IMR-90 (cell line): ENCODE measurements at regions not wholly inside any gene's neighbourhood (a gene's known extent, or its start where the extent isn't known, plus 50 kb on each side); places are given as distances from the start of the nearest gene placed in this dataset.

Experiments used
- ATAC-seq: fragments of 200-7000 bp; cut with Tn5 transposase; 2 replicates; pipeline ENCODE4 v1.9.1; 2020; ENCODE audit warnings: low read depth, mild to moderate bottlenecking, moderate library complexity
- BruUV-seq: library from RNA; stranded (reverse); fragments of 400-500 nt; replicated peaks from 2 replicates; lab custom pipeline; 2021; lab: Mats Ljungman, UMichigan
- CTCF ChIA-PET: fragments of 300-600 bp; formaldehyde crosslinking; extraction: SDS; loops from one replicate; lab custom pipeline; 2021; ENCODE audit warnings: antibody characterized with exemption; lab: Yijun Ruan, JAX
- POLR2A ChIA-PET: fragments of 300-600 bp; sonication (Branson Sonifier 250); formaldehyde crosslinking; loops from one replicate; lab custom pipeline; 2022; ENCODE audit warnings: antibody characterized with exemption; ENCODE audit not compliant: unreplicated experiment; lab: Charles Lee
- DNase-seq: peaks from one replicate; pipeline ENCODE4 v3.0.0; 2013
- H2AFZ ChIP-seq: replicated peaks from 2 replicates; pipeline ENCODE3; 2013; ENCODE audit warnings: low read length, mild to moderate bottlenecking; ENCODE audit not compliant: poor library complexity
- H2AK5ac ChIP-seq: 2 replicates; pipeline ENCODE4 v1.6.1; 2013; ENCODE audit warnings: low read depth, low read length, inconsistent platforms
- H2AK9ac ChIP-seq: replicated peaks from 2 replicates; pipeline ENCODE3; 2013; ENCODE audit warnings: mild to moderate bottlenecking, low read depth, low read length, moderate library complexity; ENCODE audit not compliant: poor library complexity
- H2BK120ac ChIP-seq: 2 replicates; pipeline ENCODE4 v1.6.1; 2013; ENCODE audit warnings: low read depth, low read length, inconsistent platforms
- H2BK15ac ChIP-seq: 3 replicates; pipeline ENCODE4 v1.6.1; 2013; ENCODE audit warnings: low read depth, low read length, inconsistent platforms
- H2BK20ac ChIP-seq: 2 replicates; pipeline ENCODE4 v1.6.1; 2013; ENCODE audit warnings: low read depth, mild to moderate bottlenecking, inconsistent platforms, low read length, moderate library complexity
- H2BK5ac ChIP-seq: 2 replicates; pipeline ENCODE4 v1.6.1; 2013; ENCODE audit warnings: mild to moderate bottlenecking, low read depth, low read length, inconsistent platforms; ENCODE audit not compliant: poor library complexity, severe bottlenecking
- H3K14ac ChIP-seq: replicated peaks from 2 replicates; pipeline ENCODE4 v1.6.1; 2013; ENCODE audit warnings: low read depth, low read length, inconsistent platforms
- H3K18ac ChIP-seq: 2 replicates; pipeline ENCODE4 v1.6.1; 2013; ENCODE audit warnings: low read depth, low read length, control low read depth
- H3K23ac ChIP-seq: 2 replicates; pipeline ENCODE4 v1.6.1; 2013; ENCODE audit warnings: low read depth, low read length, inconsistent platforms
- H3K27ac ChIP-seq: 2 replicates; pipeline ENCODE4 v1.5.1; 2013; ENCODE audit warnings: mild to moderate bottlenecking, control low read depth, low read length; ENCODE audit not compliant: insufficient read depth
- H3K27me3 ChIP-seq: 2 replicates; pipeline ENCODE4 v1.6.1; 2013; ENCODE audit warnings: low read length; ENCODE audit not compliant: control insufficient read depth, insufficient read depth
- H3K36me3 ChIP-seq: 2 replicates; pipeline ENCODE4 v1.6.1; 2013; ENCODE audit warnings: low read length, mixed read lengths; ENCODE audit not compliant: control insufficient read depth, insufficient read depth
- H3K4ac ChIP-seq: 2 replicates; pipeline ENCODE4 v1.6.1; 2013; ENCODE audit warnings: low read depth, low read length, inconsistent platforms
- H3K4me1 ChIP-seq: 2 replicates; pipeline ENCODE4 v1.6.1; 2013; ENCODE audit warnings: low read length, mixed read lengths; ENCODE audit not compliant: control insufficient read depth, insufficient read depth
- H3K4me2 ChIP-seq: 2 replicates; pipeline ENCODE4 v1.6.1; 2013; ENCODE audit warnings: low read depth, mild to moderate bottlenecking, control low read depth, low read length, moderate library complexity
- H3K4me3 ChIP-seq: 2 replicates; pipeline ENCODE4 v1.5.1; 2013; ENCODE audit warnings: low read depth, mild to moderate bottlenecking, control low read depth, low read length, moderate library complexity; ENCODE audit not compliant: insufficient read depth
- H3K56ac ChIP-seq: 2 replicates; pipeline ENCODE4 v1.6.1; 2013; ENCODE audit warnings: low read length, inconsistent platforms; ENCODE audit not compliant: insufficient read depth; ENCODE audit errors: extremely low read depth
- H3K79me1 ChIP-seq, 2 experiments: 2 replicates each; pipeline ENCODE4 v1.6.1; 2013; ENCODE audit warnings: low read length in 2 of 2, inconsistent platforms in 1 of 2, low read depth in 1 of 2
- H3K9ac ChIP-seq: 2 replicates; pipeline ENCODE4 v1.6.1; 2013; ENCODE audit warnings: low read depth, low read length, control low read depth
- H3K9me1 ChIP-seq: 2 replicates; pipeline ENCODE4 v1.6.1; 2013; ENCODE audit warnings: low read length, inconsistent platforms; ENCODE audit not compliant: insufficient read depth
- H3K9me3 ChIP-seq: 2 replicates; pipeline ENCODE4 v1.6.1; 2013; ENCODE audit warnings: low read length; ENCODE audit not compliant: control insufficient read depth, insufficient read depth
- H4K20me1 ChIP-seq: 2 replicates; pipeline ENCODE4 v1.6.1; 2013; ENCODE audit warnings: low read length, inconsistent platforms; ENCODE audit not compliant: insufficient read depth
- H4K5ac ChIP-seq: 2 replicates; pipeline ENCODE4 v1.6.1; 2013; ENCODE audit warnings: mild to moderate bottlenecking, low read depth, low read length, control low read depth
- H4K8ac ChIP-seq, 2 experiments: 2 replicates each; pipeline ENCODE4 v1.6.1; 2013; ENCODE audit warnings: low read depth in 2 of 2, low read length in 2 of 2, control low read depth in 1 of 2, inconsistent platforms in 1 of 2
- H4K91ac ChIP-seq: 2 replicates; pipeline ENCODE4 v1.6.1; 2013; ENCODE audit warnings: low read depth, low read length, inconsistent platforms; ENCODE audit not compliant: insufficient read depth
- BHLHE40 ChIP-seq: fragments of 150-350 bp; IDR thresholded peaks from 2 replicates; pipeline ENCODE4 v1.6.1; 2016; ENCODE audit warnings: mild to moderate bottlenecking, low read depth, low read length
- CHD1 ChIP-seq: IDR thresholded peaks from 2 replicates; pipeline ENCODE4 v1.6.1; 2012; ENCODE audit warnings: low read depth, low read length, improper control_type of control experiment
- MAFK ChIP-seq: IDR thresholded peaks from 2 replicates; pipeline ENCODE4 v1.6.1; 2012; ENCODE audit warnings: low read depth, low read length, improper control_type of control experiment
- MAZ ChIP-seq: IDR thresholded peaks from 2 replicates; pipeline ENCODE4 v1.6.1; 2012; ENCODE audit warnings: low read depth, mild to moderate bottlenecking, low read length, improper control_type of control experiment, moderate library complexity, borderline replicate concordance
- RFX5 ChIP-seq: IDR thresholded peaks from 2 replicates; pipeline ENCODE4 v1.8.0; 2012; ENCODE audit warnings: low read depth, mild to moderate bottlenecking, low read length, moderate library complexity
- WGBS, 2 experiments: methylation state at CpG; one replicate each; pipeline versions ENCODE4 v1.1.5 to v1.1.7; 2013; ENCODE audit warnings: missing lambda C conversion rate in 2 of 2; ENCODE audit not compliant: insufficient read length in 1 of 2; ENCODE audit errors: extremely low coverage in 2 of 2; 5-methylcytosine and 5-hydroxymethylcytosine counted together
- dilution Hi-C: fragments of 300-500 bp; cut with HindIII; formaldehyde crosslinking; loops from one replicate; pipeline ENCODE4 v1.14.3; 2018; ENCODE audit warnings: low sequenced_read_pairs; ENCODE audit not compliant: unreplicated experiment
- in situ Hi-C: fragments of 300-500 bp; cut with MboI; formaldehyde crosslinking; loops from 3 replicates; pipeline ENCODE4 v1.14.3; 2019; ENCODE audit warnings: low sequenced_read_pairs, inconsistent platforms, mixed read lengths
- intact Hi-C: fragments of 100-400 bp; cut with micrococcal nuclease; formaldehyde crosslinking; loops from 2 replicates; pipeline ENCODE4 v1.10.0; 2022
- TF ChIP-seq, protein P1 (sequence below): fragments of 150-350 bp; IDR thresholded peaks from 2 replicates; pipeline ENCODE4 v1.6.1; 2016; ENCODE audit warnings: low read depth, mild to moderate bottlenecking, low read length, moderate library complexity, borderline replicate concordance
- TF ChIP-seq, protein P2 (sequence below): fragments of 150-350 bp; IDR thresholded peaks from 2 replicates; pipeline ENCODE4 v1.6.1; 2017; ENCODE audit warnings: mild to moderate bottlenecking, antibody characterized with exemption, low read length, low read depth

DNA sequence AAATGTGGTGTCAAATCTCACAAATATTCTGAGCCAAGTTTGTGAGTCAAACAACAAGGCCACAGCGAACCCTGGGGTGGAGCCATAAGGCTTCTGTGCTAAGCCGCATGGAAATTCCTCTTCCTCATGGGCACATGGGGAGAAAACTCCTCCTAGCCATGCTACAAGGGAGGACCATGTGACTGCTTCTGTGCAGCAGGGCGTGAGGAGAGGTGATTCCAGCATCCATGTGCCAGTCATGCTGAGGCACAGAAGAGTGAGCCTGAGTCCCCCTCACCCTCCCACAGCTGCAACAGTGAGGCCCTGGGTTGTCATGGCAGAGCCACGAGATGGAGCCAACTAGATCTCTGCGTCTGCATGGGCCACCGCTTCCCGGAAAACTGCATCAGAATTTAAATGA is 488.8 kb upstream of the RAB6C start:
- Histone ChIP-seq H2AK5ac (no peak overlapping the region), H2BK15ac (no peak overlapping the region), H2AFZ (no peak overlapping the region), H3K79me1 (no peaks in the 10 kb centered on the region), H3K9me1 (no peaks in the 10 kb centered on the region), H3K18ac (no peak overlapping the region), H3K4ac (no peak overlapping the region), H3K9ac (no peak overlapping the region), H3K36me3 (no peaks in the 10 kb centered on the region), H3K27me3 (no peaks in the 10 kb centered on the region), H4K8ac (no peak overlapping the region), H2BK20ac (no peak overlapping the region), H3K14ac (no peak overlapping the region), H4K5ac (no peak overlapping the region), H2BK5ac (no peak overlapping the region), H3K4me1 (no peaks in the 10 kb centered on the region), H2AK9ac (no peak overlapping the region), H3K9me3 (peaks cover 33% of the 10 kb centered on the region), H4K91ac (no peak overlapping the region), H3K4me3 (no peak overlapping the region), H3K27ac (no peak overlapping the region), H2BK120ac (no peak overlapping the region), H3K4me2 (no peak overlapping the region), H3K23ac (no peak overlapping the region), H4K20me1 (no peaks in the 10 kb centered on the region), H3K56ac (no peak overlapping the region)
- ChIA-PET POLR2A (no interaction called here), CTCF (no interaction called here)
- no TSS peak for BruUV-seq
- dilution Hi-C loops, result no loop called here
- WGBS, 2 experiments, result no CpG with 5 or more reads among the region's 7 CpGs
- no peak for ATAC-seq
- DNase-seq, result no peak
- TF ChIP-seq, protein P1, sequence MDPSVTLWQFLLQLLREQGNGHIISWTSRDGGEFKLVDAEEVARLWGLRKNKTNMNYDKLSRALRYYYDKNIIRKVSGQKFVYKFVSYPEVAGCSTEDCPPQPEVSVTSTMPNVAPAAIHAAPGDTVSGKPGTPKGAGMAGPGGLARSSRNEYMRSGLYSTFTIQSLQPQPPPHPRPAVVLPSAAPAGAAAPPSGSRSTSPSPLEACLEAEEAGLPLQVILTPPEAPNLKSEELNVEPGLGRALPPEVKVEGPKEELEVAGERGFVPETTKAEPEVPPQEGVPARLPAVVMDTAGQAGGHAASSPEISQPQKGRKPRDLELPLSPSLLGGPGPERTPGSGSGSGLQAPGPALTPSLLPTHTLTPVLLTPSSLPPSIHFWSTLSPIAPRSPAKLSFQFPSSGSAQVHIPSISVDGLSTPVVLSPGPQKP, result no peak
- TF ChIP-seq MAFK, result no peak
- TF ChIP-seq, protein P2, sequence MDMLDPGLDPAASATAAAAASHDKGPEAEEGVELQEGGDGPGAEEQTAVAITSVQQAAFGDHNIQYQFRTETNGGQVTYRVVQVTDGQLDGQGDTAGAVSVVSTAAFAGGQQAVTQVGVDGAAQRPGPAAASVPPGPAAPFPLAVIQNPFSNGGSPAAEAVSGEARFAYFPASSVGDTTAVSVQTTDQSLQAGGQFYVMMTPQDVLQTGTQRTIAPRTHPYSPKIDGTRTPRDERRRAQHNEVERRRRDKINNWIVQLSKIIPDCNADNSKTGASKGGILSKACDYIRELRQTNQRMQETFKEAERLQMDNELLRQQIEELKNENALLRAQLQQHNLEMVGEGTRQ, result no peak
- TF ChIP-seq RFX5, result no peak
- TF ChIP-seq MAZ, result no peak
- no peak for TF ChIP-seq BHLHE40
- TF ChIP-seq CHD1, result no peak
- intact Hi-C loops, result no loop called here
- in situ Hi-C loops, result no loop called here
